CD1c-positive myeloid dendritic cell (primary cell): ENCODE measurements at regions not wholly inside any gene's neighbourhood (a gene's known extent, or its start where the extent isn't known, plus 50 kb on each side); places are given as distances from the start of the nearest gene placed in this dataset.

Experiments
- DNase-seq: peaks from one replicate; pipeline ENCODE4 v3.0.0-alpha.2; 2016; ENCODE audit errors: extremely low spot score

DNA sequence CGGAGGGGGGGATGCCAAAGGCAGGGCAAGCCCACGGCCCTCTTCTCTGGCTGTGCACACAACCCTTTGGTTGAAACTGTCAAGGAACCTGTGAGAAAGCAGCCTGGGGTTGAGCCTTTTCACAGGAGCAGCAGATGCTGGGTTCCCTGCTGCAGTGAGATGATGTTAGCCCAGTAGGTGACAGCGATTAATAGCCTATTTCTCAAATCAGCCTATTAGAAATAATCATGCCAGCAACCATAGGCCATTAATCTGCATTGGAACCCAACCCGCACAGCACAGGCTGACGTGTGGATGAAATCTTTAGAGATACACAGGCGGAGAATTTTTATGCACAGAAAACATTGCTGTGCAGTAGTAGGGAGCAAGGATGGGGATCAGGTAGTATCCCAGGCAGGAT, 637.5 kb downstream of the AJAP1 start:
- no peak for DNase-seq

DNA sequence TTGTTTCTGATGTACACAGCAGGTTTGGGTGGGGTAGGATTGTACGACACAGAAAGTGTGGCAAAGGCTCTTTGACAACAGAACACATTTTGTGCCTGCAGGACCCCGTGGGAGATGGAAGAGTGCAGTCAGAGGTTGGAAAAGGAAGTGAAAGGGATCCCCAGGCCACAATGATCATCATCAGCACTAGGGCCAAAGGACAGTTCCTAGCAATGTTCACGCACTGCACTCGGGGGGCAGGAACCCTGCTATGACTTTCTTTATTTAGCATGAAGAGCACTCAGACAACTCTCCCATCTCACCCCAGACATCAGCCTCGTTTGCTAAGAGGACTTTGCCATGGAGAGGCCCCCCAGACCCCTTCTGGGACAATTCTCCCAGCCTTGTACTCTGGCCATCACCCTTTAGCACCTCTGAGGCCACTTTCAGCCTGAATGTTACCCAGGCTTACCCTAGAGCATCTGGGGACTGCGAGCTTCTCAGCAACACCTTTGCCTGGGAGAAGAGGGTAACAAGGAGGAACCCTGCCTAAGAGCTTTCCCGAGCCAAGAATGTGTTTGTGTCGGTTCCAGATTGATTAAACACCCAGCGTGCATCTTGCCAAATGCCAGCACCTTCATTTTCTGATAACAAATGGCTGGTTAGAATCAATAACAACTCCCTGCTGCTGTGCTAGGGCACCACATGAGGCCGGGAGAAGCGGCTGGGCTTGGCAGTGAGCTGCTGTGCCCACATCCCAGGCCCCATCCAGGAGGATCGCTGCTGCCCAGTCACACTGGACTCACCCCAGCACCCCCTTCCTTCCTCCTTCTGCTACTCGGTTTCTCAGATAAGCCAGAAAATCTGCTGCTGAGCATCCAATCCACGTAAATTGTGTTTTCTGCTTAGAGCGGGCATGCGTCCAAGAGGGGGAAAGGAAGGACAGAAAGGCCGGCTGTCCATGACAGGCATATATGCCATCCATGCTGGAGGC, 633.1 kb downstream of the AJAP1 start:
- no peak for DNase-seq

DNA sequence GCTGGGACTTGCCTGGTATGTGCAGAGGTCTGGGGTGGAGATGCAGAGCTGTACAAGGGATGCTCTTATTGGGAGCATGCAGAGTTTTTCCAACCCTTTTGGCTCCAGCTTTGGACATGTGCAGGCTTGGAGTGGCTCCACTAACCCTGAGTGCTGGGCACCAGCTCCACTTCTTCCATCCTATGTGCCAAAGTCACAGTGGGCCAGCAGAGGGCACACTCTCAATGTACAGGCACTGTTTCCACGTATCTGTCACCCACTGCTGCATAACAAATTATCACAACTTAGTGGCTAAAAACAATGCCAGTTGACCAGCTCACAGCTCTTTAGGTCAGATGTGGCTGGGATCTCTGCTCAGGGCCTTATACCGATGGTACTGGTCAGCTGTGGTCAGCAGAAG, 631.8 kb downstream of the AJAP1 start:
- DNase-seq: no peak

DNA sequence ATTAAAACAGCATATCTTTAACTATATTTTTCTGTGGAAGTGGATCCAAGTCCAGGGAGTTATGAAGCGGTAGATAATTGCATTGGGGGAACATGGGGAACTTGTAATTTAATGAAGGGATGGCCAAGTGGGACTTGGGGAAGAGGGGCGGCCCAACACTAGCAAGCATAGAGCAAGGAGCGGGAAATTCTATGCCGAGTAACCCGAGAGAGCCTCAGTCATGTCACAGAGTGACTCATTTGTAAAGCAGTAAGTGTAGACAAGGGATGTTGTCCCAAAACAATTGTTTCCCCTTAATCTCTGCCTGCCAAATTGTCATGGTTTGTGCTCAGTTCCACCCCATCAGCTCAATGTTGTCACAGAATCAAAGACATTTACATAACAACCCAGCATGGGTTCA, 620.1 kb downstream of the AJAP1 start:
- no peak for DNase-seq

DNA sequence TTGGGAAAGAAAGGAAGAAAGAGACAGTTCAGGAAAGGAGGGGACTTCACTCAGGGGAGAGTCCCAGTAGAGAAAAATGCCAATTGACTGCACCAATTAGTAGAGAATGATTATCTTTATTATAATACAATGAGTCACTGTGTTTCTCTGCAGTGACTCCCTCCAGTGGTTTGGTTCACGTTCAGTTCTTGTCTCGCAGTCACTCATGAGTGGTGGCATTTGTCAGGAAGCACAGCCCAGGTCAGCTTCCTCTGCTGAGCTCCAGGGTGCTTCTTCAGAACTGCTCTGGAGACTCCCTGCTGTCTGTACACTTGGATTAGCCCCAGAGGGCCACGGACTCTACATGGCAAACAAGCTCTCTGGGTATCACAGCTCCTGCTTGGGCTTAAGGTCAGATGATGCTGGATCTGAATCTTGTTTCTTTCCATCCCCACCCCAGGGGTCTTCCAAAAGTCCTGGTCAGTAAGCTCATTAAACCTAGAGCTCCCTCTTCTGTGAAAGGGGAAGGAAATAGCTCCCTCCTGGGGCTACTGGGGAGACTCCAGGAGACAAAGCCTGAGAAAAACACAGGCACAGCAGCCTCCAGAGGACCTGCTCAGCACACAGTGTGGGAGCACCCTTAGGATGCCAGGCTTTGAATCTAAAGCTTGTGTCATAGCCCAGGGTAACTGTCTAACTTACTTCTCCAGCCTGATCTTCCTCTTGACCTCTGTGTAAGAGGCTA, 619.0 kb downstream of the AJAP1 start:
- DNase-seq: no peak

DNA sequence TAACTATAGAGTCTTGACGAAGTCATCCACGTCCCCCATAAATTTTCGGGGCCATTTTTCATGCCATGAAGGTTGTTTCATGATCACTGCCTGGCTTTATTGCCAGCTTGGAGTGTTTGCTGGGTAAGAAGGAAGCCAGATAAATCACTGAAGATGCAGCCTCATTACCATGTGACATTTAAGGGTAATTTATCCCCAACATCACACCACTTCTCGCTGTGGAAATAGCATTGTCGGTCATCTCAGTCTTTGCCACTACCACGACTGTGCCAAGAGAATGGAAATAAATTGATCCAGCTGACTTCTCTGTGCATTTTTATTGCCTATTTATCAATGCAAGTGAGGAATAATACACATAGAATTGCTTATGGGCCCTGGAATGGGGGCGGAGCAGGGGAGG, 617.9 kb downstream of the AJAP1 start:
- DNase-seq: no peak

DNA sequence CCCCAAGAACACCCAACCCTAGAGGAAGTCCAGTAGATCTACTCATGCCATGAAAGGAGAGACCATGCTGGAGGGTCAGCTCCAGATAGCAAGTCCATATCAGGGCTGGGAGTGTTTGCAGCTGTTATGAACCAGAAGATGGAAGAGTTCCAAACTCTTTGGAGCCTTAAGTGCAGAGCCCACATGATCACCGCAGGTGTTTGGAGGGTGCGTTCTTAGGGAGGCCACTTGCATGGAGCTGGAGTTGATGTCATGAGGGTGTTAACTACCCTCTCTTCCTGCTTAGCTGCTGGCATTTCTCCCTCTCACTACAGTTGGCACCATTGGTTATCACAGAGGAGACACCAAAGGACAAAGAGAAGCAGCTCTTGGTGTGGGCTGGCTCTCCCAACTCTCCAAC, 616.9 kb downstream of the AJAP1 start:
- no peak for DNase-seq

DNA sequence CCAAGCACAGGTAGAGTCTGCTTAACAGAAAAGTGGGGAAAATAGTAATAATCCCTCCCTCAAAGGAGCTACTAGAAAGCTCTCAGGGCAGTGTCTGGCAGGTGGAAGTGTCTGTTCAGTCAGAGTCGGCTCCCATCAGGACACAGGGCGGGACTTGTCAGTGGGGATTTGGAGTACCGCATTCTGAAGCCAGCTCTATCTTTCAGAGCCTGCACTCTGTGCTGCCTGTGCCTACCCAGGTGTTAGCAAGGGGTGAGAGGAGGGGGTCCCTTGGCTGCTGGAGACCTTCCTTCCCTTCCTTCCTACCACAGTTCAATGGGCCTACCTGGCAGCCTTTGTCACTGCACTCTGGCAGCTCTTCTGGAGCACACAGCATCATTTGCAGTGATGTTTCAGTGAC, 615.5 kb downstream of the AJAP1 start:
- DNase-seq: no peak

DNA sequence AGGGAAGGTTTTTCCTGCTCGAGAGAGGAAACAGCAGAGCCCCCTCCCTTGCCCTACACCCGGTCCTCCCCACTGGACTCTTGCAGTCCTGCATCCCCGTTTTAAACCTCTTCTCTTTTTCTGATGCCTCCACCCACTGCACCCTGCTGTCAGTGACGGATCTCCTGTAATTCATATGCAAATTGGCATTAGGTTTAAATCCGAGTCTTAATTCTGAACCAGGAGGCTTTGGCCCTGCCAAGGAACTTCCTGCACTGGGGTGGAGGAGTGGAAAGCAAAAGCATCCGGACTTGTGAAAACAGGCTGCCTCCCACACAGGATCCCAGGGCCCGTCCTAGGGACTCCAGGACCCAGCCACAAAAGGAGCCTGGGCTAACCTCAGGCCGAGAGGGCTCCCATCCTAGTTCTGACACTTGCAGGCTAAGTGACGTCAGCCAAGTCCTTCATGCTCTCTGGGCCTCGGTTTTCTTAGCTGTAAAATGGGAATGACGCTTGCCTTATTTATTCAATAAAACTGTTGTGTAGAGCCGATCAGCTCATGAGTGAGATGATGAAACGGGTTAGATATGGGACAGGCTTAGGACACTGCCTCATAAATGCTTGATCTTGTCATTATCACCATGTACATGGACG, 613.3 kb downstream of the AJAP1 start:
- DNase-seq: no peak

DNA sequence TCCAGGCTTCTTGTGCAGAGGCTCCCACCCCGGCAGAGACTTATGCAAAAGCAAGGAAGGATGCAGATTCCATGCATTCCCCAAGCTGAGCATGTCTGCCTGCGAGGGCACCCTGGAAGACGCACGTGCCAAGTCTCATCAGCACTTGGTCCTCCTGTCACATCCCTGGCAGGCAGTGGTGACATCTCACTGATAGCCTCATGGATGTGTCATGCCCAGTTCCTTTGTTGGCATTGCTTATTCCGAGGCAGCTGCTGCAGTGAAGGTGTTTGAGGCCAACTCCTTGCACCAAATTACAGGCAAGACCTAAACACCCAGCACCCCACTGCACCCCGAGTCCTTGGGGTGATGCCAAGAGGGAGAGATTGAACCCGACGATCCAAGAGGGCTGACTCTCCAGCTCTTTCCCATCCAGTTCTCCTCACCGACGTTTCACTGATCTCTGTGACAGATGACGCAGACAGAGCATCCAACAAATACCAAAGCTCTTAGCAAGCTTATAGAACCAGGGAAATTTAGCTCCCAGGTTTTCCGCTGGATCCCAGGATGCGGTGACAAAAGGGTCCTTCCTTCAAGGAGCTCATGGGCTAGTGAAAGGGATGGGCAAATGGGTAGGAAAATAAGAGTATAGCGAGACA, 611.1 kb downstream of the AJAP1 start:
- DNase-seq: no peak

DNA sequence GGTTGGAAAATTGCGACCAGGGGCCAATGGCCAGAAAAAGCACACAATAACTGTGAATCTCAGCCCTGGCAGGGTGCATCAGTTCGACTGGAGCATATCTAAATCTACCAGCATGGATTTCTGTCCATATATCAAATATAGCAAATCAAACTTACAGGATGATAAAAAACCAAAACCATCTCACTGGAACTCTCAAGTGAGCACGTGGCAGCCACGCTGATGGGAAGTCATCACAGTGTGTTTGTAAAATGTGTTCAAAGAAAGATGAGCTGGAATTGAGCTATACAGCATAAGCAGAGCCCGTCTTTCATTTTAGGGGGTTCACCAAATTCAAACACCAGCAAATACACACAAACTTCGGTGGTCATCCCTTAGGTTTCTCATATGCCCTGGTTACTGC, 610.1 kb downstream of the AJAP1 start:
- no peak for DNase-seq

DNA sequence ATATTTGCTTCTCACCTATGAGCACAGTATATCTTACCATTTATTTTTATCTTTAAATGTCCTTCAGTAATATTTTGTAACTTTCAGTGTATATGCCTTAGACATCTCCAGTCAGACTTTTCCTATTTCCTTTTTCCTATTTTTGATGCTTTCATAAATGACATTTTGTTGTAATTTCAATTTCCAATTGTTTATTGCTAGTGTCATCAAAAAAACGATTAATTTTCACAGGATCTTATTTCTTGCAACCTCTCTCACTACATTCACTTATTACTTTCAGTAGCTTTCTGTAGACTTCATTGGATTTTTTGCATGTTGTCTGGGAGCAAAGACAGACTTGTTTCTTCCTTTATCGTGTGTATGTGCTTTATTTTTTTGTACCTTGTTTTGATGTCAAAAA, 602.4 kb downstream of the AJAP1 start:
- DNase-seq: no peak

DNA sequence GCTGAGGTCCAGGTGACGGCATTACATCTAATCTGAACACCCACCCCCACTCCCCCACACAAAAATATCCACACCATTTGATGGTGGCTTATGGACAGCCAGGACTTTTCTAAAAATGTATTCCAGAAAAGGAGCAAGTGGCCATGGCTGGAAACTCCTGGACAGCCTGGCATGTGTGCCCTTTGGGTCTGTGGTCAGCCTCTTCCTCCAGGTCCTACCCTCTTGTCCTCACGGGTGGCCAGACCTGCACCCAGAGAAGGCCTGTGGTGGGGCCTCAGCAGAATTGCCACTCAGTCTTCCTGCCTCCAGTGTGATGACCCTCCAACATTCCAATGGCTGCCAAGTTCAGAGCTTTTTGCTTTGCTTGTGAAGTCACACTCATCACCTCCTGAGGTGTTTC, 600.6 kb downstream of the AJAP1 start:
- no peak for DNase-seq

DNA sequence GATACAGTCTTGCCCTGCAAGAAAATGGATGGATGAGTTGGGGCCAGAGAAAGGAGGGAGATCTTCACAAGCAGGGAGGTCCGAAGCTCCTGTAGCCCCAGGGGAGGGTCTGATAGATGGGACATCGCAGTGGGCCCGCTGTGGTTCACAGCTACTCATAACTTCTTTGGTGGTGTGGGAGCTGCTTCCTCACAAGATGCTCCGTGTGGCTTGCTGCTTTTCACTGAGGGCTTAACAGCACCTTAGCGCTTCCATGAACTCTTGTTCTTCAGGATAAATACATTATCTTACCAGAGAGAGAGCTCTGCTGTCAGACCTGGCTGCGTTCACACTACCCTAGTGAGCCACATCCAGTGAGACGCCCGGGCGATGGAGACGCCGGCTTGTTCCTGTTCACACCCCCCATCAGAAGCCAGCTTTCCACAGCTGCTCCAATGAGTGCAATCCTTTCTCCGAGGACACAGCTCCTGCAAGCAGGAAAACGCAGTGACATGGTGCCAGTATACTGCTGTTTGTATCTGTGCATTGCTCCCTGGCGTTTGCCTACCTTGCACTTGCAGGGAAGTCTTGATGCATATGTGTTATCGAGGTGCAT, 599.8 kb downstream of the AJAP1 start:
- no peak for DNase-seq

DNA sequence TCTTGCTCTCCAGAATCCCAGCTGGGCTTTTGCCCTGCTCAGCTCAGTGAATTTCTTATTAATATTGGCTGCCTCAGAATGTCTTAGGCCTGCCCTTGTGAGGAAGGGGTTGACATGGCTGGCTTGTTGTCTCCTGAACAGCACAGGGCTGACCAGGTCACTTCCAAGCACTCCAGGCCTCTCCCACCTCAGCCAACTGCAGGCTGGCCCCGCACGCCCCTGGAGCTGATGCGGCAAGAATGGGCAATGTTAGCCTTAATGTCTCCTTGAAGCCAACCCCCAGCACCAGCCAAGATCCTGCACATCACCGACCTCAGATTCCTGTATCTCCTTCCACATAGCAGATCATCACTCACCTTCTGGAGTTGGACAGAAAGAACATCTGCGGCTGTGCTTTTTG, 598.6 kb downstream of the AJAP1 start:
- no peak for DNase-seq

DNA sequence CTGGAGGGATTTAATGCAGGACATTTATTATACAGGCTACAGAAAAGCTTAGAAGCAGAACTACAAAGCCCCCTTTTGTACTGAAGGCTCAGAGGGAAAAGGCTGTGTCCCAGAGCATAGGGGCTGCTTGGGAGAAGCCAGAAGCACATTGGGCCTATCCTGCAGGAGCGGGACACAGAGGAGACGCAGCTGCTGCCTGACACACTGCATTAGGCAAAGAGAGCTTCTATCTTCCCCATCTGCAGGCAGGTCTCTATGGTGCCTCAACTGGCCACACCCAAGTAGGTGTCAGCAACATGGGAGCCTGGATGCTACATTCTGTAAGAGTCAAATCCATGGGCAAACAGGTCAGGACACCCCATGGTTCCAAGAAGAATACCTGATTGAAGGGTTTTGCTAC, 595.9 kb downstream of the AJAP1 start:
- DNase-seq: no peak

DNA sequence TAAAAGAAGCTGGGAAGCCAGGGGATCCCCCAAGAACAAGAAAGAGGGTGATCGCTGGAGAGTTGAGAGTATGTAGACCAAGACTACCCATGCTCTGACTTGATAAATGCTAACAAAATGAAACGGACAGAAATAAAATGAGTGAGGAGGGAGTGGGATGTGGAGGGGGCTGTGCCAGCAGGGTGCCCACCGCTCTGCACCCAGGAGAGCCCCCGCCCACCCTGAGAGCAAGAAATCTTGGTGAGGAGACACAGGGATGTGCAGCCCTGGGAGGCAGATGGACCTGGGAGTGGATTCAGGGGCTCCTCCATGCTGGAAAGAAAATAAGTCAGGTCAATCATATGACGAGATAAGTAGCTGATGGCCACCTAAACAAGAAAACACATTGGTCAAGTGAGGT, 590.9 kb downstream of the AJAP1 start:
- no peak for DNase-seq

DNA sequence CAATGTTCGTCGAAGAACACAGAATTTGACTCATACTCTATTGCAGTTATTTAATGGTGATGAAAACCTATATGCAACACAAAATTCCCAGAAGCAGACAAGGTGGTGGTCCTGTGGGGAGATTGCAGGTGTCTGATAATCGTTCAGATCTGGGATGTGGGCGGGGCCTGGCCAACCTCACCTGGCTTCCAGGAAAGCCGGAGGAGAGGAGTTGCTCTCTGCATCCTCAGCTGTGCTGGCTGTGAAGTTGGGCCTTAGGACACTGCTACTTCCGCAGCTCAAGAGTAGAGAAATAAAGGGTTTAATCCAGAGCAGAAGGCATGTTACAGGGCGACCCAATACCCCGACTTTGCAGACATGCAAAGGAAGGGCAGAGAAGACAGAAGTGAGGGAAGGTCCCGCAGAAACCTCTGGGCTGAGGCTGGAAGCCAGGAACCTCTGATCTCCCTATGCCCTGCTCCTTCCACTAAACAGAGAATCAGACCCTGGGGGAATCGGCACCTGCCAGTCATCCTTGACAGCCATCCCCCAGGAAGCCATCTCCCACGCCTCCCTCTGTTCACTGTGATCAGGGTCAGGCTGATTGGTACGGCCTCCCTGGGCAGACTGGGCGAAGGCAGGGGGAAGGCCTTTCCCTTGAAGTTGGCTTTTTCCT, 590.3 kb downstream of the AJAP1 start:
- no peak for DNase-seq

DNA sequence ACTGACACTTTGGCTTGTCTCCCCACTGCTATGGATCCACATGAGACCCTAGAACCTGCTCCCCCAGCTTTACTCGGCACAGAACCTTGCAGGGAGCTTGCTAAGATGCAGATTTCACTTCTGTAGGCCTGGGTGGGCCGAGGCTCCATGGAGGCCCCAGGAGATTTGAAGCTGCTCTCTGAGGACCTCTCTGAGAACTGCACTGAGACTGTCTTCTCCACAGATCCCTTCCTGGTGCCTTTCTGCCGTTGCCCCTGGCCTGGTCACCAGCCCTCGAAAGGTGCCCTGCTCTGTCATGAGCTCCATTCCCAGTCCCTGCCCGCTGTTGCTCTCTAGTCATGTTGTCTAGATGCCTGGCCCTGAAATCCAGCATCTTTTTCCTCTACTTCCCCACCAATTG, 588.4 kb downstream of the AJAP1 start:
- no peak for DNase-seq

DNA sequence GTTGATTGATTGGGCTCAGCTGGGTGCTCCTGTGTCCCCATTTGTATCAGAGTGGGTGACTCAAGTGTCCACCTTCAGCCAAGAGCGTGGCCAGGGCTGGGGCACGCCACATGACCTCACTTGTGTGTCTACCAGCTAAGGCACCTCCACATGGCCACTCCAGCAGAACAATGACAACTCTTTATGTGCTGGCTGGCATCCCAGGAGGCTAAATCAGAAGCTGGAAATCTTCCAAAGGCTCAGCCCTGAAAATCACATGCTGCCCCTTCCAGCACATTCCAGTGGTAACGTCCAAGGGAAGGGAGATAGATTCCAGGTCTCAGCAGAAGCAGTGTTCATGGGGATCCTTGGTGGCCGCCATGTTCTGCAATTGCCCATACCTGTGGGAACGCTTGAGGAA, 585.5 kb downstream of the AJAP1 start:
- DNase-seq: no peak
